ENCODE measurements at regions not wholly inside any gene's neighbourhood (a gene's known extent, or its start where the extent isn't known, plus 50 kb on each side); places are given as distances from the start of the nearest gene placed in this dataset.
A peak's percentile ranks its signal among the peaks of the same experiment; 100 is the strongest.

DNA sequence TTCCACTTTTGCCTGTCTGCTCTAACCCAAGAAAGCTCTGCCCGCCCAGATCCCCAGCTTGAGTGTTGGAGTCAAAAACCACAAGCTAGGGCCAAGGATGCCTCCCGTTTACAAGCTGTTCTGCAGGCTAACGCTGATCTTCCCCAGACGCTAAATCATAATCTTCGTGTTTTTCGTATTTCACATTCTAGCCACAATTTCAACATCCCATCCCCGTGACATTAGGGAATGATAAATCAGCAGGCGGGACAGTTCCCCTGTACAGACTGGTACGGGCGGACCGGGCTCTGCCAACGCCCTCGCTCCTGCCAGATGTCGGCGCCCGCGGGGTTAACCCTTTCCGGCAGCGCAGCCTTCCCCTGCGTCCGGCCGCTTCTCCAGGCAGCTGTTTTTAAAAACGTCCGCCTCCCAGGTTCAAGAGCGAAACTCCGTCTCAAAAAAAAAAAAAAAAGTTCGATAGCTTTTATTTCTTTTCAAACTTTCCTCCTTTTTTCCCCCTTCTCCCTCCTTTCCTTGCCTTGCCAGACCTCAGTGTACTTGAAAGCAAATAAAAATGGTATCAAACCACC lies 81.0 kb upstream of the BNC1 start:
- H3K27ac ChIP-seq (ENCODE audit: poor library complexity, severe bottlenecking): peak overlapping the region; percentile 61
- peak; percentile 86 for DNase-seq (ENCODE audit: low spot score)

DNA sequence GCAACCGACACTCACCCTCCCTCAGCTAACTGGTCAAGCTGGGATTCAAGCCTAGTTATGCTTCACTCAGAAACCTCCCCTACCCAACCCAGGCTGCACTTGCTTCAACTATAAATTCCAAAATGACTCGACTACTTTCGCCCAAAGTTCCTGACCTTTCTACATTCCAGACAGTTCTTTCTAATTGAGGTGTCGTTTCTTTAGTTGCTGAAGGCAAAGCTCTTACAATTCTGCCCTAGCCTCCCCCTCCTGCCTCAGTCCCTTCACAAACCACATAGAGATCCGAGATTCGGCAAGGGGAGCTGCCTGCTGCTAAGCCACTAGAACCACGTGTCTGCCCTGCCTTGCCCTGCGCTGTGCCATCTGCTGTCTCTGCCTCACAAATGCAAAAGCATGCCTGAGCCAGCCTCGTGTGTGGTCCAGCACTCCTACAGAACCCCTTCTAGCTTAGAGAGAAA lies 74.7 kb upstream of the SH3GL3 start:
- no peaks in the 10 kb centered on the region for H3K27me3 ChIP-seq (ENCODE audit: insufficient read depth, poor library complexity, severe bottlenecking)
- ATAC-seq (ENCODE audit: low read depth) (peak; percentile 48), DNase-seq (ENCODE audit: low spot score) (peak; percentile 58)
- peaks cover 5% of the 10 kb centered on the region for H3K4me1 ChIP-seq (ENCODE audit: insufficient read depth, poor library complexity, severe bottlenecking)
- no peak overlapping the region for H3K27ac ChIP-seq (ENCODE audit: poor library complexity, severe bottlenecking)
- H3K9me3 ChIP-seq (ENCODE audit: severe bottlenecking): no peaks in the 10 kb centered on the region
- H3K4me3 ChIP-seq (ENCODE audit: severe bottlenecking): no peak overlapping the region
- no peaks in the 10 kb centered on the region for H3K36me3 ChIP-seq (ENCODE audit: low read depth)
- TF ChIP-seq, protein P1, sequence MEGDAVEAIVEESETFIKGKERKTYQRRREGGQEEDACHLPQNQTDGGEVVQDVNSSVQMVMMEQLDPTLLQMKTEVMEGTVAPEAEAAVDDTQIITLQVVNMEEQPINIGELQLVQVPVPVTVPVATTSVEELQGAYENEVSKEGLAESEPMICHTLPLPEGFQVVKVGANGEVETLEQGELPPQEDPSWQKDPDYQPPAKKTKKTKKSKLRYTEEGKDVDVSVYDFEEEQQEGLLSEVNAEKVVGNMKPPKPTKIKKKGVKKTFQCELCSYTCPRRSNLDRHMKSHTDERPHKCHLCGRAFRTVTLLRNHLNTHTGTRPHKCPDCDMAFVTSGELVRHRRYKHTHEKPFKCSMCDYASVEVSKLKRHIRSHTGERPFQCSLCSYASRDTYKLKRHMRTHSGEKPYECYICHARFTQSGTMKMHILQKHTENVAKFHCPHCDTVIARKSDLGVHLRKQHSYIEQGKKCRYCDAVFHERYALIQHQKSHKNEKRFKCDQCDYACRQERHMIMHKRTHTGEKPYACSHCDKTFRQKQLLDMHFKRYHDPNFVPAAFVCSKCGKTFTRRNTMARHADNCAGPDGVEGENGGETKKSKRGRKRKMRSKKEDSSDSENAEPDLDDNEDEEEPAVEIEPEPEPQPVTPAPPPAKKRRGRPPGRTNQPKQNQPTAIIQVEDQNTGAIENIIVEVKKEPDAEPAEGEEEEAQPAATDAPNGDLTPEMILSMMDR (IDR thresholded peaks at IDR 0.05; ENCODE audit: poor library complexity, severe bottlenecking): no peak

More for the DNA sequence above, 81.0 kb upstream of the BNC1 start:
- peak overlapping the region; percentile 14 for H3K4me3 ChIP-seq (ENCODE audit: severe bottlenecking)
- TF ChIP-seq, protein P1 (IDR thresholded peaks at IDR 0.05; ENCODE audit: poor library complexity, severe bottlenecking): peak; percentile 28
- H3K9me3 ChIP-seq (ENCODE audit: severe bottlenecking): no peaks in the 10 kb centered on the region
- no peaks in the 10 kb centered on the region for H3K36me3 ChIP-seq (ENCODE audit: low read depth)
- peak; percentile 91 for ATAC-seq (ENCODE audit: low read depth)
- no peaks in the 10 kb centered on the region for H3K27me3 ChIP-seq (ENCODE audit: insufficient read depth, poor library complexity, severe bottlenecking)
- H3K4me1 ChIP-seq (ENCODE audit: insufficient read depth, poor library complexity, severe bottlenecking): peaks cover 16% of the 10 kb centered on the region

DNA sequence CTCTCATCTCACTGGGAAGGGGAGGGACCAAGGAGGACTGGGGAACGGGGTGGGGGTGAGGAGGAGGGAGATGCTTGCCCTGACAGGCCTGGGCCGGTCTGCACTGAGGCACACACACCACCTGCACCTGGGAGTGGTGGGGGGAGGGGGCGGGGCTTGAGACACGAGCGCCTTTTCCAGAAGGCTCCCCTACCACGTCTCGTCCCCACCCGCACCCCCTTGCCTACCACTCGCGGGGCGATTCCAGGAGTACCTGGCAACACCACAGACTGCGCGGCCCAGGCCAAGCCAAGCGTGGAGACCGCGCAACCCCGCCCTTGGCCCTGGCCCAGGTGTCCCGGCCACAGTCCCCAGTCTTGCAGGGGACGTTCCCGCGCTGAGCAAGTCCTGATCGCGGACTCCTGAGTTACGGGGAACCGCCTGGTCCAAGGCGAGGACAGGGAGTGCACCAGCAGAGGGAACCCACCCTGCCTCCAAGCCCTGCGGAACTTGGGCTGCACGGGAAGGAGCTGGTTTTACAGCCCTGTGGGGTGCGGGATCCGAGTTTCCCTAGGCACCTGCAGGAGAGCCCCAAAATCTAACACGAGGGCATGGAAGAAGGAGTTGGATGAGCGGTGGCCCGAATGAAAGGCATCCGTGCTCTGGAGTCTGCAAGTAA lies 68.1 kb upstream of the SH3GL3 start:
- no peaks in the 10 kb centered on the region for H3K9me3 ChIP-seq (ENCODE audit: severe bottlenecking)
- peaks cover 54% of the 10 kb centered on the region for H3K4me1 ChIP-seq (ENCODE audit: insufficient read depth, poor library complexity, severe bottlenecking)
- no peaks in the 10 kb centered on the region for H3K36me3 ChIP-seq (ENCODE audit: low read depth)
- H3K27me3 ChIP-seq (ENCODE audit: insufficient read depth, poor library complexity, severe bottlenecking): no peaks in the 10 kb centered on the region
- H3K27ac ChIP-seq (ENCODE audit: poor library complexity, severe bottlenecking): peak overlapping the region; percentile 97
- DNase-seq (ENCODE audit: low spot score) (peak; percentile 97), ATAC-seq (ENCODE audit: low read depth) (peak; percentile 64)
- H3K4me3 ChIP-seq (ENCODE audit: severe bottlenecking): peak overlapping the region; percentile 13
- TF ChIP-seq, protein P1 (IDR thresholded peaks at IDR 0.05; ENCODE audit: poor library complexity, severe bottlenecking): peak; percentile 27

DNA sequence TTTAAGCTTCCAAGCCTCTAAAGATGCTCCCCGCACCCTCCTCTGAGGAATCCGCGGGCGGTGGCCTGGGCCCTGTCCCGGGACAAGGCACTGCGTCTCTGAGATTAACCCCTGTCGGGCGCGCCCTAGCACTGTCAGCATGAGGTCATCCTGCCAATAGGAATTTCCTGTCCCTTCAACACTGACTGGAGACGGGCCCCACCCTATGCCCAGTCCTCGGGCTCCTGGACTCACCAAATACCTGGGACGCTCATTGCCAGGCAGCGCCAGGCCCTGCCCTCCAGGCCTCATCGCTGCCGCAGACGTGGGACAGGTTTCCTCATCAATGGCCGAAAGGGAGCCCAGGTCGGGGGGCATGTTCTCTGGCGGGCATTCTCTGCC lies 67.6 kb upstream of the SH3GL3 start:
- peak; percentile 99 for DNase-seq (ENCODE audit: low spot score)
- H3K4me3 ChIP-seq (ENCODE audit: severe bottlenecking): peak overlapping the region; percentile 13
- H3K27me3 ChIP-seq (ENCODE audit: insufficient read depth, poor library complexity, severe bottlenecking): no peaks in the 10 kb centered on the region
- ATAC-seq (ENCODE audit: low read depth): peak; percentile 82
- H3K4me1 ChIP-seq (ENCODE audit: insufficient read depth, poor library complexity, severe bottlenecking): peaks cover 54% of the 10 kb centered on the region
- peak overlapping the region; percentile 97 for H3K27ac ChIP-seq (ENCODE audit: poor library complexity, severe bottlenecking)
- TF ChIP-seq, protein P1 (IDR thresholded peaks at IDR 0.05; ENCODE audit: poor library complexity, severe bottlenecking): no peak
- H3K36me3 ChIP-seq (ENCODE audit: low read depth): no peaks in the 10 kb centered on the region
- H3K9me3 ChIP-seq (ENCODE audit: severe bottlenecking): no peaks in the 10 kb centered on the region

DNA sequence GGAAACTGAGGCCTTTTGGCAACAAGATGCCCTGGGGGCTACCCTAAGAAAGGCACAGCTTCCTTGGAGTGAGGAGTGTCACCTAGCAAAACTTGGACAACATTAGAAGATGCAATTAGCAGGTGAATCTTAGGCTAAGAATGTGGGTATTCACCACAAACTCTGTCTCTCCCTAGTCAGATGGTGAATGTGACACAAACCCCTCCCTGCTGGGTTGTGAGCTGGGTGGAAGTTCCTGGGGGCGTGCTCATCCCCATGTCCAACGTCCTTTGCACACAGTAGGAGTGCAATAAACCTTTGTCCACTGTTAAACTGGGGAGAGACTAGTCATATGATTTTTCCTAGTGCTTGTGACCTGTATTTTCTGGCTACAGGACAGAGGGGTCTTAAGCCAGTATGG lies 67.1 kb upstream of the SH3GL3 start:
- ATAC-seq (ENCODE audit: low read depth): peak; percentile 43

More for the DNA sequence above, 67.1 kb upstream of the SH3GL3 start:
- Histone ChIP-seq H3K4me1 (ENCODE audit: insufficient read depth, poor library complexity, severe bottlenecking) (peaks cover 54% of the 10 kb centered on the region), H3K36me3 (ENCODE audit: low read depth) (no peaks in the 10 kb centered on the region), H3K9me3 (ENCODE audit: severe bottlenecking) (no peaks in the 10 kb centered on the region), H3K4me3 (ENCODE audit: severe bottlenecking) (no peak overlapping the region), H3K27ac (ENCODE audit: poor library complexity, severe bottlenecking) (peak overlapping the region; percentile 97), H3K27me3 (ENCODE audit: insufficient read depth, poor library complexity, severe bottlenecking) (no peaks in the 10 kb centered on the region)
- TF ChIP-seq, protein P1 (IDR thresholded peaks at IDR 0.05; ENCODE audit: poor library complexity, severe bottlenecking): no peak
- no peak for DNase-seq (ENCODE audit: low spot score)
